MV-4-11 (cell line): ENCODE measurements at regions not wholly inside any gene's neighbourhood (a gene's known extent, or its start where the extent isn't known, plus 50 kb on each side); places are given as distances from the start of the nearest gene placed in this dataset.
"Not testable (repeated sequence)": the region's sequence is repeated elsewhere in the genome, so short reads cannot be mapped to it uniquely, and the experiment has no call there.

Source experiments
- DNase-seq: peaks from one replicate; lab custom pipeline; 2025; lab: John Stamatoyannopoulos, UW

GRCh38 chr22:47613606-47614350, 851.3 kb downstream of the TBC1D22A start:
- DNase-seq, result no peak

- DNase-seq, result not testable (repeated sequence)
These were observed 850.7 kb downstream of the TBC1D22A start for GRCh38 chr22:47613181-47613580.

GRCh38 chr22:47612311-47612910, 850.0 kb downstream of the TBC1D22A start:
- no peak for DNase-seq

GRCh38 chr22:47610764-47611163, 848.3 kb downstream of the TBC1D22A start:
- DNase-seq, result no peak

GRCh38 chr22:47610281-47610680, 847.8 kb downstream of the TBC1D22A start:
- no peak for DNase-seq

GRCh38 chr22:47609653-47610052, 847.2 kb downstream of the TBC1D22A start:
- no peak for DNase-seq

- DNase-seq, result no peak
These were observed 846.0 kb downstream of the TBC1D22A start for GRCh38 chr22:47608421-47608820.

- DNase-seq, result no peak
These were observed 845.0 kb downstream of the TBC1D22A start for GRCh38 chr22:47607486-47607885.

GRCh38 chr22:47606426-47606825, 844.0 kb downstream of the TBC1D22A start:
- no peak for DNase-seq

GRCh38 chr22:47605886-47606285, 843.4 kb downstream of the TBC1D22A start:
- no peak for DNase-seq

- no peak for DNase-seq
These were observed 843.0 kb downstream of the TBC1D22A start for GRCh38 chr22:47605441-47605840.

- no peak for DNase-seq
These were observed 842.1 kb downstream of the TBC1D22A start for GRCh38 chr22:47604563-47604962.

GRCh38 chr22:47602732-47603131, 840.3 kb downstream of the TBC1D22A start:
- DNase-seq, result no peak

GRCh38 chr22:47601666-47602065, 839.2 kb downstream of the TBC1D22A start:
- no peak for DNase-seq

GRCh38 chr22:47600791-47601625, 838.6 kb downstream of the TBC1D22A start:
- no peak for DNase-seq

- DNase-seq, result no peak
These were observed 837.8 kb downstream of the TBC1D22A start for GRCh38 chr22:47600281-47600680.

GRCh38 chr22:47599753-47600152, 837.3 kb downstream of the TBC1D22A start:
- no peak for DNase-seq

- no peak for DNase-seq
These were observed 836.4 kb downstream of the TBC1D22A start for GRCh38 chr22:47598864-47599263.

- no peak for DNase-seq
These were observed 834.6 kb downstream of the TBC1D22A start for GRCh38 chr22:47597041-47597440.

- no peak for DNase-seq
These were observed 833.8 kb downstream of the TBC1D22A start for GRCh38 chr22:47596176-47596690.

GRCh38 chr22:47594836-47595521, 832.5 kb downstream of the TBC1D22A start:
- no peak for DNase-seq

- no peak for DNase-seq
These were observed 831.5 kb downstream of the TBC1D22A start for GRCh38 chr22:47593911-47594311.
